ENCODE measurements at regions not wholly inside any gene's neighbourhood (a gene's known extent, or its start where the extent isn't known, plus 50 kb on each side); places are given as distances from the start of the nearest gene placed in this dataset.
"Not testable (repeated sequence)": the region's sequence is repeated elsewhere in the genome, so short reads cannot be mapped to it uniquely, and the experiment has no call there.

DNA sequence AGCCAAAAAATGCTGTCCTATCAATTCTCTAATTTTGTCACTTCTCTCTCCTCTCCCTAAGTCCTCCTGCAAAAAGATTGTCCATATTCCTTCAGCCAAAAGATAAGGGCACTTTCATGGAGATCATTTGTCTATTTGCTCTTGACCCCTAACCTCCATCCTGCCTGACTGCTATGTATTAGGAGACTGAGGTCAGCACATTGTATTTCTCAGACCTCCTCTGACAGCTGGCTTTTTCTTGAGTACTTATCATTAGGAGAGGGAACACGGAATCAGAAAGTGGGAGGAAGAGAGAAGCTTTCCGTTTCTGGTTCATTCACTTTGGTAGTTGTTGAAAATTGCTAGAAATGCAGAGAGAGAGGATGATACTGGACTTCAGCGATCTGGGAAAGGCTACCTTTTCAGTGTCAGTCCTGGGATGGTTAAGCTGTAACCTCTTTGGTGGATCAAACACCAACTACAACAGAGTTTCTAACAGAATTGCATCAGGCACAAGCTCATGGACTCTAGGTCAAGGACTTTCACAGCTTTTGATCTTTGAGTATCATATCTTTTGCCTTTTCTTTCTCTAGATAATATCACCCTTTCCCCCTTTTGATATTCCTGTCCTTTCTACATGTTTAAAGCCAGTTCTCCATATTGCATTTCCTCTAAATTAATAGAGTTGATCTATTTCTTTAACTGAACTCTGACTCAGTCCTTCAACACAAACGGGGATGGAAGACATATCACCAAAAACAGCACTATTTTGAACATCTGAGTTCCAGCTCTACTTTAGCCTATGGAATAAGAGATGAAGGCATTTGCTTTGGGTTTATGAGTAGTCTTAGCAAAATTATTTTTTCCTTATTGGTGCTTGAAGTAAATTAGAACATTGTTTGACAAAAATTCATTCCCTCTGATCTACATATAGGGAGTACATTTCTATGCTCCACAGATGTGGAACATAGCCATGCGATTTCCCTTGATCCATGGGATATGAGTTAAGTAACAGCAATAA, 63.3 kb upstream of the KYNU start:
- TF ChIP-seq, protein P1, sequence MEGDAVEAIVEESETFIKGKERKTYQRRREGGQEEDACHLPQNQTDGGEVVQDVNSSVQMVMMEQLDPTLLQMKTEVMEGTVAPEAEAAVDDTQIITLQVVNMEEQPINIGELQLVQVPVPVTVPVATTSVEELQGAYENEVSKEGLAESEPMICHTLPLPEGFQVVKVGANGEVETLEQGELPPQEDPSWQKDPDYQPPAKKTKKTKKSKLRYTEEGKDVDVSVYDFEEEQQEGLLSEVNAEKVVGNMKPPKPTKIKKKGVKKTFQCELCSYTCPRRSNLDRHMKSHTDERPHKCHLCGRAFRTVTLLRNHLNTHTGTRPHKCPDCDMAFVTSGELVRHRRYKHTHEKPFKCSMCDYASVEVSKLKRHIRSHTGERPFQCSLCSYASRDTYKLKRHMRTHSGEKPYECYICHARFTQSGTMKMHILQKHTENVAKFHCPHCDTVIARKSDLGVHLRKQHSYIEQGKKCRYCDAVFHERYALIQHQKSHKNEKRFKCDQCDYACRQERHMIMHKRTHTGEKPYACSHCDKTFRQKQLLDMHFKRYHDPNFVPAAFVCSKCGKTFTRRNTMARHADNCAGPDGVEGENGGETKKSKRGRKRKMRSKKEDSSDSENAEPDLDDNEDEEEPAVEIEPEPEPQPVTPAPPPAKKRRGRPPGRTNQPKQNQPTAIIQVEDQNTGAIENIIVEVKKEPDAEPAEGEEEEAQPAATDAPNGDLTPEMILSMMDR (IDR thresholded peaks at IDR 0.05; ENCODE audit: insufficient read depth, low read depth, low read length, missing control alignments): no peak
- no peak overlapping the region for H3K4me3 ChIP-seq (ENCODE audit: low read depth, low read length)
- DNase-seq (ENCODE audit: low read depth): no peak

DNA sequence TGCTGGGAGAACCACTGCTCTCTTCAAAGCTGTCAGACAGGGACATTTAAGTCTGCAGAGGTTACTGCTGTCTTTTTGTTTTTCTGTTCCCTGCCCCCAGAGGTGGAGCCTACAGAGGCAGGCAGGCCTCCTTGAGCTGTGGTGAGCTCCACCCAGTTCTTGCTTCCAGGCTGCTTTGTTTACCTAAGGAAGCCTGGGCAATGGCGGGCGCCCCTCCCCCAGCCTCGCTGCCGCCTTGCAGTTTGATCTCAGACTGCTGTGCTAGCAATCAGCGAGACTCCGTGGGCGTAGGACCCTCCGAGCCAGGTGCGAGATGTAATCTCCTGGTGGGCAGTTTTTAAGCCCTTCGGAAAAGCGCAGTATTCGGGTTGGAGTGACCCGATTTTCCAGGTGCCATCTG, 65.8 kb upstream of the KYNU start:
- not testable (repeated sequence) for H3K4me3 ChIP-seq (ENCODE audit: low read depth, low read length); DNase-seq (ENCODE audit: low read depth)

DNA sequence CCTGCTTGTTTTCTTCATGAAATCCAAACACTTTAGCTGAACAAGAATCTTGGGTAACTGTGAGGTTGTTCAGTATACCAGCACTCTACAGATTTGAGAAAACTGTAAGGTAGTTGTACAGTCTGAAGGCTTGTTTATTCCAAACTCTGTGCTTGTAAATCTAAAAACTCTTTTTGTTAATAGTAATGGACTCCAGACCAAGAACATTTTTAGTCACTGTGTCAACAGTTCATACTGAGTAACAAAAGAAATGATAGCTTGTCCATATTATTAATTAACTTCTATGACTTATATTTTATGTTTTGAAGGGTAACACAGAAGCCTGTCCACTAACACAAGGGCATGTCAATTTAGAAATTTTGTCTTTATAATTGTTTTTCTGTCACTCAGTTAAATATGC, 72.2 kb upstream of the KYNU start:
- TF ChIP-seq, protein P1 (IDR thresholded peaks at IDR 0.05; ENCODE audit: insufficient read depth, low read depth, low read length, missing control alignments): no peak
- DNase-seq (ENCODE audit: low read depth): no peak
- H3K4me3 ChIP-seq (ENCODE audit: low read depth, low read length): no peak overlapping the region

DNA sequence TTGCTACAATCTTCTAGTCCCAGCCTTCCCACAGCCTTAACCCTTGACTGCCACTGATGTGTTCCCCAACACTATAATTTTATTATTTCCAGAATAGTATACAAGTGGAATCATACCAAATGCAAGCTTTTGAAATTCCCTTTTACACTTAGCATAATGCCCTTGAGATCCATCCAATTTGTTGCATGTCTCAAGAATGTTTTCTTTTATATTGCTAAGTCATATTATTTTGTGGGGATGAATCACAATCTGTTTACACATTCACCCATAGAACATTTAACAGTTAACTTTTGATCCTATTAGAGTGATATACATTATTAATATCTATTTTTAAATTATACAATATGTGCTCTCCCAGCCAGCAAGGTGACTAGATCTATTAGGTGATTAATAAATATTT, 74.3 kb upstream of the KYNU start:
- no peak for DNase-seq (ENCODE audit: low read depth)
- H3K4me3 ChIP-seq (ENCODE audit: low read depth, low read length): no peak overlapping the region
- TF ChIP-seq, protein P1 (IDR thresholded peaks at IDR 0.05; ENCODE audit: insufficient read depth, low read depth, low read length, missing control alignments): no peak

DNA sequence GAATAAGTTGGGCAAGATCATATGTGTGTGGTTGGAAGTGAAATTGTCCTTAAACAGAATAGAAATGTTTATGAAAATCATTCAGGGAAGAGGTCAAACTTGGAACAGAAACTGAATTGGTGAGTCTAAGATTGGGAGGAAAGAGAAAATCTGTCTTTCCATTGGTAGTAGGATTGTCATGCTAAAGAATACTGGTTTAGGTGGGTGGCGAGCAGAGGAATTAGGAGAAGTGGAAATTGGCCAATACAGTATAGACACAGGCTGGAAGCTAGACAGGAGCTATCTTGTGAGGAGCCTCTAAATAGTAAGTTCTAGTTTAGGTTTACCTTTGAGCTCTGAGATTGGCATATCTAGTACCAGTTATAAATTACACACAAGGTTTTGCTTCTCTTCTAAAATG, 80.9 kb upstream of the KYNU start:
- no peak overlapping the region for H3K4me3 ChIP-seq (ENCODE audit: low read depth, low read length)
- DNase-seq (ENCODE audit: low read depth): no peak
- TF ChIP-seq, protein P1 (IDR thresholded peaks at IDR 0.05; ENCODE audit: insufficient read depth, low read depth, low read length, missing control alignments): no peak

DNA sequence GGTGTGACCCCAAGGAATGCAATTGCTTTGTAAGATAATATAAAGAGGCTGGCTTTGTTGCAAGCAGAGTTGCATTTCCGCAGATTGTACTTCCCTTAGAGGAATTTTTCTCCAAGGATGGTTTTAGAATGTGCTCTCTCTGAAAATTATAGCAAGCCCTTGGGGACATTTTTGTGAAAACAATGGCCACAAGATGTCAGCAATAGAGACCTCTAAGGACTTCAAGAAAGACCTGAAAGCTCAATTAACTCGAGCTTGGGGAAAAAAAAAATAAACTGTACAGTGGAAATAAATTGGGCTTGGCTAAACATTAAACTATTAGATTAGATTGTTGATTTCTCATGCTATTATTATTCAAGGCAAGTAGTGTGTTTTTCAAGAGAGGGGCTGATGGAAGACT, 81.3 kb upstream of the KYNU start:
- TF ChIP-seq, protein P1 (IDR thresholded peaks at IDR 0.05; ENCODE audit: insufficient read depth, low read depth, low read length, missing control alignments): no peak
- H3K4me3 ChIP-seq (ENCODE audit: low read depth, low read length): no peak overlapping the region
- no peak for DNase-seq (ENCODE audit: low read depth)

DNA sequence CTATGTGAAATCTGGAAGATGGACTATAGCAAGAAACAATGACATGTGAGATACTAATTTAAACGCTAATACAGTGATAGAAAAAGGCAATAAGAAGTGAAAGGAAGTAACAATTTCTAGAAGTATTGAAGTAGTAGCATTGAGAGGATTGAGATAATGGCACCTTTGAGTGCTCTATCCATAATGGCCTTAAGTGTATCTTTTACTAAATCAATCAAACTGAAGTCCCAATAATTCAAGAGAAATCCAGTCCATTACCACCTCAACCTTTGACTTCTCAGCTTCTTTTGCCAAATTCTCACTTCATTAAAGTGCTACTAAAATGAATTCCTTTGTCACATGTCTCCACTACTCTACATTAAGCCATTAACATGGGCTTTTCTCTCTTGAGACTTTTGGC, 82.6 kb upstream of the KYNU start:
- TF ChIP-seq, protein P1 (IDR thresholded peaks at IDR 0.05; ENCODE audit: insufficient read depth, low read depth, low read length, missing control alignments): no peak
- no peak for DNase-seq (ENCODE audit: low read depth)
- no peak overlapping the region for H3K4me3 ChIP-seq (ENCODE audit: low read depth, low read length)

DNA sequence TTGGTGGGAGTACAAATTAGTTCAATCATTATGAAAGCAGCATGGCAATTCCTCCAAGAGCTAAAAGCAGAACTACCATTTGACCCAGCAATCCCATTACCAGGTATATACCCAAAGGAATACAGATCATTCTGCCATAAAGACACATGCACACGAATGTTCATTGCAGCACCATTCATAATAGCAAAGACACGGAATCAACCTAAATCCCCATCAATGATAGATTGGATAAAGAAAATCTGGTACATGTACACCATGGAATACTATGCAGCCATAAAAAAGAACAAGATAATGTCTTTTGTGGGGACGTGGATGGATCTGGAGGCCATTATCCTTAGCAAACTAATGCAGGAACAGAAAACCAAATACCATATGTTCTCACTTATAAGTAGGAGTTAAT, 85.1 kb upstream of the KYNU start:
- not testable (repeated sequence) for H3K4me3 ChIP-seq (ENCODE audit: low read depth, low read length); DNase-seq (ENCODE audit: low read depth)

Data from GM12865 (cell line).